ENCODE measurements at regions not wholly inside any gene's neighbourhood (a gene's known extent, or its start where the extent isn't known, plus 50 kb on each side); places are given as distances from the start of the nearest gene placed in this dataset.

- TF ChIP-seq EP300 (IDR thresholded peaks at IDR 0.05) = no peak
- TF ChIP-seq, protein P1, sequence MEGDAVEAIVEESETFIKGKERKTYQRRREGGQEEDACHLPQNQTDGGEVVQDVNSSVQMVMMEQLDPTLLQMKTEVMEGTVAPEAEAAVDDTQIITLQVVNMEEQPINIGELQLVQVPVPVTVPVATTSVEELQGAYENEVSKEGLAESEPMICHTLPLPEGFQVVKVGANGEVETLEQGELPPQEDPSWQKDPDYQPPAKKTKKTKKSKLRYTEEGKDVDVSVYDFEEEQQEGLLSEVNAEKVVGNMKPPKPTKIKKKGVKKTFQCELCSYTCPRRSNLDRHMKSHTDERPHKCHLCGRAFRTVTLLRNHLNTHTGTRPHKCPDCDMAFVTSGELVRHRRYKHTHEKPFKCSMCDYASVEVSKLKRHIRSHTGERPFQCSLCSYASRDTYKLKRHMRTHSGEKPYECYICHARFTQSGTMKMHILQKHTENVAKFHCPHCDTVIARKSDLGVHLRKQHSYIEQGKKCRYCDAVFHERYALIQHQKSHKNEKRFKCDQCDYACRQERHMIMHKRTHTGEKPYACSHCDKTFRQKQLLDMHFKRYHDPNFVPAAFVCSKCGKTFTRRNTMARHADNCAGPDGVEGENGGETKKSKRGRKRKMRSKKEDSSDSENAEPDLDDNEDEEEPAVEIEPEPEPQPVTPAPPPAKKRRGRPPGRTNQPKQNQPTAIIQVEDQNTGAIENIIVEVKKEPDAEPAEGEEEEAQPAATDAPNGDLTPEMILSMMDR (IDR thresholded peaks at IDR 0.05) = no peak
Measured at GRCh38 chr1:98048751-98049325, 128.0 kb upstream of the DPYD start.
